SK-N-SH treated with all-trans-retinoic acid at 6 μM for 48 hours (cell line): ENCODE measurements at regions not wholly inside any gene's neighbourhood (a gene's known extent, or its start where the extent isn't known, plus 50 kb on each side); places are given as distances from the start of the nearest gene placed in this dataset.
A peak's percentile ranks its signal among the peaks of the same experiment; 100 is the strongest.

ENCODE experiments used
- ATAC-seq: fragments of 200-7000 bp; cut with Tn5 transposase; 3 replicates; pipeline ENCODE4 v1.9.1; 2020; ENCODE audit warnings: mild to moderate bottlenecking, moderate library complexity
- ARNTL ChIP-seq: fragments of 450-650 bp; formaldehyde crosslinking; IDR thresholded peaks from 2 replicates; pipeline ENCODE4 v1.5.0; 2020; ENCODE audit warnings: low read depth, mild to moderate bottlenecking, moderate library complexity, borderline replicate concordance
- BACH2 ChIP-seq: fragments of 250-450 bp; sonication (Bioruptor Pico); IDR thresholded peaks from 2 replicates; pipeline ENCODE4 v1.9.0; 2021; ENCODE audit warnings: mild to moderate bottlenecking, borderline replicate concordance
- CSDC2 ChIP-seq: fragments of 250-450 bp; sonication (Bioruptor Pico); IDR thresholded peaks from 2 replicates; pipeline ENCODE4 v1.5.0; 2020; ENCODE audit warnings: mild to moderate bottlenecking, moderate library complexity
- ESRRG ChIP-seq: fragments of 250-450 bp; sonication (Bioruptor Pico); IDR thresholded peaks from 2 replicates; pipeline ENCODE4 v1.6.1; 2021; ENCODE audit warnings: mild to moderate bottlenecking
- GLIS3 ChIP-seq: fragments of 250-450 bp; sonication (Bioruptor Pico); IDR thresholded peaks from 2 replicates; pipeline ENCODE4 v1.5.0; 2020; ENCODE audit warnings: mild to moderate bottlenecking, moderate library complexity
- ISL1 ChIP-seq: fragments of 250-450 bp; sonication (Bioruptor Pico); IDR thresholded peaks from 2 replicates; pipeline ENCODE4 v2.1.2; 2022; ENCODE audit warnings: mild to moderate bottlenecking, moderate library complexity
- OSR1 ChIP-seq: fragments of 250-450 bp; sonication (Bioruptor Pico); IDR thresholded peaks from 2 replicates; pipeline ENCODE4 v1.8.0; 2022; ENCODE audit warnings: moderate library complexity, mild to moderate bottlenecking, inconsistent platforms
- PATZ1 ChIP-seq: fragments of 250-450 bp; sonication (Bioruptor Pico); IDR thresholded peaks from 2 replicates; pipeline ENCODE4 v1.8.0; 2020; ENCODE audit warnings: mild to moderate bottlenecking, moderate library complexity, borderline replicate concordance
- POU6F1 ChIP-seq: fragments of 250-450 bp; sonication (Bioruptor Pico); IDR thresholded peaks from 2 replicates; pipeline ENCODE4 v1.8.0; 2021; ENCODE audit warnings: low read depth, mild to moderate bottlenecking, moderate library complexity, borderline replicate concordance
- PPARA ChIP-seq: fragments of 250-450 bp; sonication (Bioruptor Pico); IDR thresholded peaks from 2 replicates; pipeline ENCODE4 v1.5.0; 2020; ENCODE audit warnings: mild to moderate bottlenecking, borderline replicate concordance
- RARB ChIP-seq: fragments of 250-450 bp; sonication (Bioruptor Pico); IDR thresholded peaks from 2 replicates; pipeline ENCODE4 v1.8.0; 2021; ENCODE audit warnings: mild to moderate bottlenecking, moderate library complexity
- SNAI2 ChIP-seq: fragments of 250-450 bp; sonication (Bioruptor Pico); IDR thresholded peaks from 2 replicates; pipeline ENCODE4 v1.5.0; 2020; ENCODE audit warnings: mild to moderate bottlenecking, moderate library complexity
- TCF4 ChIP-seq: fragments of 250-450 bp; sonication (Bioruptor Pico); IDR thresholded peaks from 2 replicates; pipeline ENCODE4 v1.8.0; 2021; ENCODE audit warnings: mild to moderate bottlenecking, moderate library complexity, borderline replicate concordance
- TOX ChIP-seq: fragments of 250-450 bp; sonication (Bioruptor Pico); IDR thresholded peaks from 2 replicates; pipeline ENCODE4 v1.8.0; 2021; ENCODE audit warnings: mild to moderate bottlenecking, moderate library complexity, borderline replicate concordance
- ZC3H10 ChIP-seq: fragments of 250-450 bp; sonication (Bioruptor Pico); IDR thresholded peaks from 2 replicates; pipeline ENCODE4 v1.5.1; 2021; ENCODE audit warnings: mild to moderate bottlenecking, moderate library complexity
- ZFP3 ChIP-seq: fragments of 250-450 bp; sonication (Bioruptor Pico); IDR thresholded peaks from 2 replicates; pipeline ENCODE4 v1.5.0; 2020; ENCODE audit warnings: mild to moderate bottlenecking, moderate library complexity
- ZFP30 ChIP-seq: fragments of 450-650 bp; formaldehyde crosslinking; IDR thresholded peaks from 2 replicates; pipeline ENCODE4 v1.5.0; 2022; ENCODE audit warnings: mild to moderate bottlenecking, moderate library complexity
- ZNF565 ChIP-seq: fragments of 450-650 bp; formaldehyde crosslinking; conservative IDR thresholded peaks from 2 replicates; pipeline ENCODE4 v1.5.0; 2020; ENCODE audit warnings: low read depth, mild to moderate bottlenecking, moderate library complexity
- ZNF70 ChIP-seq: fragments of 450-650 bp; formaldehyde crosslinking; IDR thresholded peaks from 2 replicates; pipeline ENCODE4 v1.5.0; 2020; ENCODE audit warnings: mild to moderate bottlenecking, moderate library complexity
- ZNF8 ChIP-seq: fragments of 450-650 bp; formaldehyde crosslinking; IDR thresholded peaks from 2 replicates; pipeline ENCODE4 v1.5.0; 2020; ENCODE audit warnings: mild to moderate bottlenecking, moderate library complexity
- TF ChIP-seq, protein P1 (sequence below): fragments of 250-450 bp; sonication (Bioruptor Pico); IDR thresholded peaks from 2 replicates; pipeline ENCODE4 v1.5.0; 2020; ENCODE audit warnings: mild to moderate bottlenecking, moderate library complexity
- TF ChIP-seq, protein P2 (sequence below): fragments of 250-450 bp; sonication (Bioruptor Pico); IDR thresholded peaks from 2 replicates; pipeline ENCODE4 v1.5.1; 2021; ENCODE audit warnings: mild to moderate bottlenecking, moderate library complexity

- ATAC-seq = no peak
- TF ChIP-seq ZFP3 (CRISPR knock-in tag) = no peak
- TF ChIP-seq GLIS3 (CRISPR knock-in tag) = no peak
- TF ChIP-seq ESRRG = no peak
- no peak for TF ChIP-seq POU6F1 (CRISPR knock-in tag)
- no peak for TF ChIP-seq ZNF70 (CRISPR knock-in tag)
- TF ChIP-seq ZNF8 = no peak
- TF ChIP-seq PATZ1 (CRISPR knock-in tag) = no peak
- no peak for TF ChIP-seq ZNF565 (CRISPR knock-in tag)
- TF ChIP-seq ZC3H10 (CRISPR knock-in tag) = no peak
- TF ChIP-seq ISL1 (CRISPR knock-in tag) = no peak
- no peak for TF ChIP-seq SNAI2 (CRISPR knock-in tag)
- no peak for TF ChIP-seq BACH2 (CRISPR knock-in tag)
- TF ChIP-seq CSDC2 (CRISPR knock-in tag) = no peak
- no peak for TF ChIP-seq OSR1 (CRISPR knock-in tag)
- TF ChIP-seq, protein P1, sequence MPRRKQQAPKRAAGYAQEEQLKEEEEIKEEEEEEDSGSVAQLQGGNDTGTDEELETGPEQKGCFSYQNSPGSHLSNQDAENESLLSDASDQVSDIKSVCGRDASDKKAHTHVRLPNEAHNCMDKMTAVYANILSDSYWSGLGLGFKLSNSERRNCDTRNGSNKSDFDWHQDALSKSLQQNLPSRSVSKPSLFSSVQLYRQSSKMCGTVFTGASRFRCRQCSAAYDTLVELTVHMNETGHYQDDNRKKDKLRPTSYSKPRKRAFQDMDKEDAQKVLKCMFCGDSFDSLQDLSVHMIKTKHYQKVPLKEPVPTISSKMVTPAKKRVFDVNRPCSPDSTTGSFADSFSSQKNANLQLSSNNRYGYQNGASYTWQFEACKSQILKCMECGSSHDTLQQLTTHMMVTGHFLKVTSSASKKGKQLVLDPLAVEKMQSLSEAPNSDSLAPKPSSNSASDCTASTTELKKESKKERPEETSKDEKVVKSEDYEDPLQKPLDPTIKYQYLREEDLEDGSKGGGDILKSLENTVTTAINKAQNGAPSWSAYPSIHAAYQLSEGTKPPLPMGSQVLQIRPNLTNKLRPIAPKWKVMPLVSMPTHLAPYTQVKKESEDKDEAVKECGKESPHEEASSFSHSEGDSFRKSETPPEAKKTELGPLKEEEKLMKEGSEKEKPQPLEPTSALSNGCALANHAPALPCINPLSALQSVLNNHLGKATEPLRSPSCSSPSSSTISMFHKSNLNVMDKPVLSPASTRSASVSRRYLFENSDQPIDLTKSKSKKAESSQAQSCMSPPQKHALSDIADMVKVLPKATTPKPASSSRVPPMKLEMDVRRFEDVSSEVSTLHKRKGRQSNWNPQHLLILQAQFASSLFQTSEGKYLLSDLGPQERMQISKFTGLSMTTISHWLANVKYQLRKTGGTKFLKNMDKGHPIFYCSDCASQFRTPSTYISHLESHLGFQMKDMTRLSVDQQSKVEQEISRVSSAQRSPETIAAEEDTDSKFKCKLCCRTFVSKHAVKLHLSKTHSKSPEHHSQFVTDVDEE (CRISPR knock-in tag) = no peak
- TF ChIP-seq PPARA (CRISPR knock-in tag) = no peak
- TF ChIP-seq ARNTL (CRISPR knock-in tag) = no peak
- TF ChIP-seq ZFP30 = no peak
- TF ChIP-seq, protein P2, sequence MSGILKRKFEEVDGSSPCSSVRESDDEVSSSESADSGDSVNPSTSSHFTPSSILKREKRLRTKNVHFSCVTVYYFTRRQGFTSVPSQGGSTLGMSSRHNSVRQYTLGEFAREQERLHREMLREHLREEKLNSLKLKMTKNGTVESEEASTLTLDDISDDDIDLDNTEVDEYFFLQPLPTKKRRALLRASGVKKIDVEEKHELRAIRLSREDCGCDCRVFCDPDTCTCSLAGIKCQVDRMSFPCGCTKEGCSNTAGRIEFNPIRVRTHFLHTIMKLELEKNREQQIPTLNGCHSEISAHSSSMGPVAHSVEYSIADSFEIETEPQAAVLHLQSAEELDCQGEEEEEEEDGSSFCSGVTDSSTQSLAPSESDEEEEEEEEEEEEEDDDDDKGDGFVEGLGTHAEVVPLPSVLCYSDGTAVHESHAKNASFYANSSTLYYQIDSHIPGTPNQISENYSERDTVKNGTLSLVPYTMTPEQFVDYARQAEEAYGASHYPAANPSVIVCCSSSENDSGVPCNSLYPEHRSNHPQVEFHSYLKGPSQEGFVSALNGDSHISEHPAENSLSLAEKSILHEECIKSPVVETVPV (CRISPR knock-in tag) = no peak
- TF ChIP-seq RARB (CRISPR knock-in tag) = no peak
Measured at GRCh38 chr2:108167699-108168098, 72.1 kb upstream of the SULT1C3 start.

DNA sequence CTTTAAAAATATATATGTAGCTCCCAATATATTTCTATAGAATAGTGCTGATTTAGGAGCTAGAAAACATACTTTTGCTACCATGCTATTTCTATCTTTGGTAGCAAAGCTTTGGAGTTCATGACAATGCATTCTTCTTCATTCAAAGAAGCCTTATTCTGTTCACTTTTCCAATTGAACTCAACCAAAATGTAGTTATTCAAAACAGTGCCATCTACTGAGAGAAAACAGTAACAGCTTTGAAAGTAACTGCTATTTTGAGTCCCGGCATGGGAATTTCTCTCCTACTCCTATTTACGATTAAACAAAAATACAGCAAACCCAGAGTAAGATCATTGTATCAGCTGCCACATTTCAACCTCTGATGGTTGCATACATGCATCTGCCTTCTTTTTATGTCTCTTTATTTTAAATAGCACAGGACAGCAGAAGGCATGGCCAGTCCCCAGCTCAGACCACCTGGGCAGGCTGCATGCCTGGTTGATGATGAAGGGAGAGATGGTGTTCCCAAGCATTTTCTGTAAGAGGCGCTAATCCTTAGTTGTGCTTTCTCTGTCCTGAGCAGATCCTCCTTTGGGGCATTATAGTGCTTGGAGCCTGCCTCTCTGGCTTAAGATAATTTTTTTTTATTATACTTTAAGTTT lies 69.7 kb upstream of the SULT1C3 start:
- TF ChIP-seq POU6F1 (CRISPR knock-in tag) = no peak
- TF ChIP-seq SNAI2 (CRISPR knock-in tag) = 0 out of 2 replicates have a peak, but pooled peaks have one; percentile 33
- TF ChIP-seq TCF4 (CRISPR knock-in tag) = no peak
- peak; percentile 80 for ATAC-seq

DNA sequence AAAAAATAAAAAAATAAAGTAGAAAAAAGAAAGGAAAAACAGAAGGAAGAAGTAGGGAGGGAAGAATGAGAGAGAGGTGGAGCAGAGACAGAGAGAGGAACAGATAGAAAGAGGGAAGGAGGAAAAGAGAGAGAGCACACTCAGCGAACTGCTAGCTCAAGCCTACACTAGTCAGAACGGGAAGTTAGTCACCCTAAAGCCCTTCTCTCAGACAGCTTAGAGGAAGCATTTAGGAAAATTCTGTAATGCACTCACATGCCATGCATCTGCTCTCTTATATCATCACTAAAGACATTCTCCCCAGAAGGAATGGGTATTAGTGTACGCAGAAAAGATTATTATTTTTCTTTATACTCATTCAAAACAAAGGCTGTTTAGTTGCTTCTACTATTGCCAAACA lies 68.1 kb upstream of the SULT1C3 start:
- ATAC-seq = peak; percentile 78
- TF ChIP-seq PPARA (CRISPR knock-in tag) (no peak), CSDC2 (CRISPR knock-in tag) (no peak), TOX (CRISPR knock-in tag) (no peak), BACH2 (CRISPR knock-in tag) (no peak), TCF4 (CRISPR knock-in tag) (no peak), ZNF565 (CRISPR knock-in tag) (no peak), ZFP3 (CRISPR knock-in tag) (no peak), ZNF70 (CRISPR knock-in tag) (no peak), ZNF8 (no peak), SNAI2 (CRISPR knock-in tag) (no peak), OSR1 (CRISPR knock-in tag) (no peak)
- TF ChIP-seq, protein P2 (CRISPR knock-in tag) = no peak
- TF ChIP-seq, protein P1 (CRISPR knock-in tag) = no peak
